ENCODE measurements at regions not wholly inside any gene's neighbourhood (a gene's known extent, or its start where the extent isn't known, plus 50 kb on each side); places are given as distances from the start of the nearest gene placed in this dataset.

DNA sequence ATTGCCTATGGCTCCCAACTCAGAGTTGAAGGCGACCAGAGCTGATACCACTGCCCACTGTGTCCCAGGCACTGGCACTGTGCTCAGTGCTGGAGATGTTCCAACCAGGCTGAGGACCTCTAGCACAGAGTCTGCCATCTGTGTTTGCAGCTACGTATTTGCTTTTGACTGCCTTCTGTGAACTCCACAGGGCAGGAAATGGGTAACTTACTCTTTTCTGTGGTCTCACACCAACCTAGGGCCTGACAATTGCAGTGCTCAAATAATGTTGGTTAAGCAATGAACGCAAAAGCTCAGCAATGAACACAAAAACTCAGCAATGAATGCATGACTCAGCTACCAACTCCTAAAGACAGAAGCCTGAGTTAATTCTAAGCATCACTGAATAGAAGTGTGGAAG is 202.8 kb downstream of the NUAK1 start:
- no peak for ATAC-seq
- no peak for DNase-seq
- intact Hi-C loops (cut with DNase I, micrococcal nuclease), result no loop called here

DNA sequence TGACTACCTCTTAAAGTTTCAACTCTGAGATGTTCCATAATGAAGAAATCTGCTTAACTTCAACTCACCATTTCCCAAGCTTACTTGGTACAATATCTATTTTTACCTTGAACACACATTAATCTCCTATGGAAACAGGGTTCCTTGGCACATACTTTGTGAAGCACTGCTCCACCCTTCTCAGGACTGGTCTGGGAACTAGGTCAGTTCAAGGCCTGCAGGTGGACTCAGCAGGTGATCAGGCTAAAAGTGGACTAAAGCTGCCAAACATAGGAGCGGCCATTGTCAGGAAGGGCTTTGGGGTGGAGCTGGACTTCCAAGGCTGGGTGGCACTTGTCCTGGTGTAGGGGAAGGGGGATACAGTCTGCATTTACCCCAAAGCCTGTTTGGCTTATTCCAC is 202.3 kb downstream of the NUAK1 start:
- DNase-seq, result no peak
- intact Hi-C loops (cut with DNase I, micrococcal nuclease), result no loop called here
- no peak for ATAC-seq

- intact Hi-C loops (cut with DNase I, micrococcal nuclease), result no loop called here
- no peak for DNase-seq
- ATAC-seq, result no peak
Observed at GRCh38 chr12:105937009-105937408, 201.7 kb downstream of the NUAK1 start.

DNA sequence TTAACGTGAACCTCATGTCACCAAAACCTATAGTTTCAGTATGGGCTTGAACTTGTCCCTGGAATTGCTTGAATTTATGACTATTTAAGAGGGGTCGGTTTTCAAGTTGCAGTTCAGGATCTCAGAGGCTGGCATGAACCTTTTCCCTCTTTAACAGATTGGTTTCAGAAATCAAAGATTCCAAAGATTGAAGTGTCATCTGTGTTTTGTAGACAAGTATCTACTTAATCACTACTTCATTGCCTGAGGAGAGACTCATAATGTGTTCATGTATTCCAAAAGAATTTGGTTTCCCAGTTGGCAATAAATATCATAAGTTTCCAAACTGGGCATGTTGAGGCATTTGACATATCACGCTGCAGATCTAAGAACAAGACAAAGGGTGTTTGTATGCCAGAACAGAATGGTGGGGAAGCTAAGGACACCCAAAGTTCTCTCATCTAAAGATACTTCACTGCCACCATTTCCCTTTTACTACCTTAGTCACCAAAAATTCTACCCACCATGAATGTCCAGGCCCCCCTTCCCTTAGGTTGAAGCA is 199.5 kb downstream of the NUAK1 start:
- intact Hi-C loops (cut with DNase I, micrococcal nuclease), result no loop called here
- DNase-seq, result no peak
- ATAC-seq, result no peak

DNA sequence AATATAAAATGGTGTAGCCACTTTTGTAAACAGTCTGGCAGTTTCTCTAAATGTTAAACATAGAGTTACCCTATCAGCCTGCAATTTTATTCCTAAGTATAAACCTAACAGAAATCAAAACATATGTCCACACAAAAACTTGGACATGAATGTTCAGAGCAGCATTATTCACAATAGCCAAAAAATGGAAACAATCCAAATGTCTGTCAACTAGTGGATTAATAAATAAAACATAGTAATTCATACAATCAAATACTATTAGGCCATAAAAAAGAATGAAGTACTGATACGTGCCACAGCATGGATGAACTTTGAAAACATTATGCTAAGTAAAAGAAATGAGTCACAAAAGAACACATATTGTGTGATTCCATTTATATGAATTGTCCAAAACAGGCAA is 196.5 kb downstream of the NUAK1 start:
- ATAC-seq (no peak), DNase-seq (no peak)
- intact Hi-C loops (cut with DNase I, micrococcal nuclease), result no loop called here

DNA sequence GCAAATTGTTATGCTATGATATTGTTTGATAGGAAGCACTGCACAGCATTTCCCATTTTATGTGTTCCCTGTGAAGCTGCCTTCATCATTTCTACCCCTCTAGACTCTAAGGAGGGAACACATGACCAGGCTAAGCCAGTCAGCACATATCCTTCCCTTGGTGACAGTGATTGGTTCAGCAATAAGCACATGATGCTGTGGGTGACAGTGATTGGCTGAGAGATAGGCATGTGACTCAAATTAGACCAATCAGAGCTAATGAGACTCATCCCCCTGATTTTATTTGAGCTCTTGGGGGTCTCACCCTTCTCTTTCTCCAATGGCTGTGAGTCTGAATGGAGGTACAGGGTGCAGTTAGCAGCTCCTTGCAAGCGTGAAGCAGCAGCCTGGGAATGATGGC is 195.2 kb downstream of the NUAK1 start:
- DNase-seq (no peak), ATAC-seq (no peak)
- intact Hi-C loops (cut with DNase I, micrococcal nuclease), result no loop called here

DNA sequence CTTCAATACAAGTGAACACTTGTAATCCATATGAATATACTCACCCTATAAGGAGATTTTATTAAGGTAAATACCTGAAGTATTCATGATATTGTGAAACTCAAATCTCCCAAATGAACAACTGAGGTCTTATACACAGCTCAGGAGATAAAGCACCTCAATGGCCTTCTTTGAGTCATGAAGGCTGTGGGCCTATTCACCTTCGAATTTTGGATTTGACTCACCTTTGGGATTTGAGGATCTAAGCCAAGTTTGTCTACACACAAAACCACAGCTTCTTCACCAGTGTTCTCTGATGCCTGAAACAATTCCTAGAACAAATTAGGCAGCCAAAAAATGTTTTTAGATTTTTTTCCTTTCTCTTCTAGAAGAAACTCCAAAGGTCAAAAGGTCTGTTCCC is 194.1 kb downstream of the NUAK1 start:
- DNase-seq (no peak), ATAC-seq (no peak)
- intact Hi-C loops (cut with DNase I, micrococcal nuclease), result no loop called here

- ATAC-seq (no peak), DNase-seq (no peak)
- intact Hi-C loops (cut with DNase I, micrococcal nuclease), result no loop called here
Observed at GRCh38 chr12:105945880-105946279, 192.9 kb downstream of the NUAK1 start.

DNA sequence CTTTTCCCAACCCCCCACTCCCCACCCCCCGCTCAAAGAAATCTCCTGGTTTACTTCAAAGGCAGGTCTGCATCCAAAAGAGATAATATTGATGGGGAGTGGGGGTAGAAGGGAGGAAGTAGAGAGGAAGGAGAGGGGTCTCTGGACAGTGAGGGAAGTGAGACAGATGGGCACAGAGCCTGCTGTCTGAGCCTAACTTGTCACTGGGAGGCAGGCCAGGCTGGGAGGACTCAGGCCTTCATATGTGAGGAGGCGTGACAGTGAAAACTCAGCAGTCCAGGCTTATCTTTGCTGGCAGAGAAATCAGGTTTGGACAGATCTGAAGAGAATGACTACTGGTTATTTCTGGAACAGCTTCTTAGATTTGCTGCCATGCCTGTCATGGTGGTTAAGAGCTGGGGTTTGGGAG is 192.3 kb downstream of the NUAK1 start:
- DNase-seq (no peak), ATAC-seq (no peak)
- intact Hi-C loops (cut with DNase I, micrococcal nuclease), result no loop called here

DNA sequence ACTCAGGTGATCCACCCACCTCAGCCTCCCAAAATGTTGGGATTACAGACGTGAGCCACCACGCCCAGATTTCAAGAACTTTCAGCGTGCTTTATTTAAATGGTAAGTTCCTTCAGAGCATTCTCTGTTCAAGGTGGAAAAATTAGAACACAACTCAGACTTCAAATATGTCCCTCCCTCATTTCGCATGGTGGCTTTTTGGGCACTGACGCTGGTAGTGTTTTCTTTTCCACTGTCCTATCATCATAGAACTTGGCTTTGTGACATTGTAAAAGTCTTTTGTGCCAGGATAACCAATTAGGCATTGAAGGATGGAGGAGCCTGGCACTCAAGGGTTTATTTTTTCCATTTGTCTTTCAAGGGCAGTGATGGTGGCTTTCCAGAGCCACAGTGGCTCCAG is 190.8 kb downstream of the NUAK1 start:
- intact Hi-C loops (cut with DNase I, micrococcal nuclease), result no loop called here
- ATAC-seq, result no peak

GRCh38 chr12:105948331-105948730 is 190.4 kb downstream of the NUAK1 start:
- ATAC-seq (no peak), DNase-seq (no peak)
- intact Hi-C loops (cut with DNase I, micrococcal nuclease), result no loop called here

More for the DNA sequence above, 190.8 kb downstream of the NUAK1 start:
- DNase-seq, result no peak

GRCh38 chr12:105949391-105949790 is 189.4 kb downstream of the NUAK1 start:
- intact Hi-C loops (cut with DNase I, micrococcal nuclease), result no loop called here
- DNase-seq (no peak), ATAC-seq (no peak)

DNA sequence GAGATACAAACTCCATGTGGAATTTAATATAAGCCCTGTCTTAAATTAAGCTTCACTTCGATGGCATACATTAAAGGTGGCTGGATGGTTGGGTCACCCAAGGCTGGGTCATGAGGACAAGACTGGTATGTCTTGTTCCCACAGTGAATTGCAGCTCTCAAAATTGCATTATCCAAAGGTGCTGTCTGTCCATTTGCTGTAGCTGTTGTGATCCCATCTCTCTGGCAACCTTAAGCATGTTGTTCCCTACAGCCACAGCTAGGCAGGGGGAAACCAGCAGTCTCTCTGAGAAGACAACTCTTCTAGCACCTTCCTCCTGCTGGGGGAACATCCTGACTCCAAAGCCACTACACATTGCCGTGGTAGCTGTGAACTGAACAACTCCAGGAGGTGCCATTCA is 187.0 kb downstream of the NUAK1 start:
- ATAC-seq, result no peak
- intact Hi-C loops (cut with DNase I, micrococcal nuclease), result no loop called here

DNA sequence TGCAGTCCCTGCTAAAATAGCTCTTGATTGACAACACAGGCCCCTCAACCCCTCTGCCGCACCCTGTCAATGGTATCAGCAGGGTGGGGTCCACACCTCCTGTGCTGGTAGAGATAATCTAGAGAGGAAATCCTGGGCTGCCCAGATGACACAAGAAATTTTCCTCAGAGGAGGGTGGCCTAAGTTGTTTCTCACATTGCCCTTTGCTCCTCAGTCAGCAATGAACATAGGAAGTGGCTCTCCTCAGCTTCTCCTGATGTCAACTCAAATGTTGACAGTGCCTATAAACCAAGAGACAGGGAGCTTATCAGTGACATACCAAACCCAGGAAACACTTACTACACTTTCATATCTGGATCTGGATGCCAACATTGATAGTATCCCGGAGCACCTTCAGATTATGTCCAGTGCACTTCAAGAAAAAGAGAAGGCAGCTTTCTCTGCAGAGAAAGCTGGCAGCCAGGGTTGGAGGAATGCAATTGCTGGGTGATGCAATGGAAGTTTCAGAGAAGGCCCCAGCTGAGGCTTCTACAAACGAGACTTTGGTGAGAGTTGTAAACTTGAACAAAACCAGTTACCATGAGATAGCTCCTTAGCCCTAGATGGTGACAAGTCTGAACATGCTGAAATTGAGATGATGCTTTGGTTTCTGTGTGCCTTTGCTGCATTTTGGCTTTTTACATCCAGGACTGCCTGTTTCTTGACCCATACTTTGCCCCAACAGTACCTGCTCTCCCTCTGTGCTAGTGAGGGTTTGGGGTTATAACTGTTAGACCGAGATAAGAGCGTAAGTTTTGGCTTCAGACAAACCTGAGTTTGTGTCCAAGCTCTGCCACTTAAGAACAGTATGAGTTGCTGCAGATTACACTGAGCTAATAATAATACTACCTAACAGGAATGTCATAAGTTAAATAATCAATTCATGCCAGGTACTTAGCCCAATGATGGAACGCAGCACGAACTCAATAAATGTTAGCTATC is 183.5 kb downstream of the NUAK1 start:
- intact Hi-C loops (cut with DNase I, micrococcal nuclease), result no loop called here
- ATAC-seq, result no peak
- no peak for DNase-seq

More for the DNA sequence above, 187.0 kb downstream of the NUAK1 start:
- DNase-seq, result no peak

GRCh38 chr12:105955976-105956375 is 182.8 kb downstream of the NUAK1 start:
- ATAC-seq (no peak), DNase-seq (no peak)
- intact Hi-C loops (cut with DNase I, micrococcal nuclease), result no loop called here

GRCh38 chr12:105956662-105957457 is 181.9 kb downstream of the NUAK1 start:
- intact Hi-C loops (cut with DNase I, micrococcal nuclease), result no loop called here
- ATAC-seq (no peak), DNase-seq (no peak)

GRCh38 chr12:105960319-105961083 is 178.3 kb downstream of the NUAK1 start:
- ATAC-seq, result no peak

DNA sequence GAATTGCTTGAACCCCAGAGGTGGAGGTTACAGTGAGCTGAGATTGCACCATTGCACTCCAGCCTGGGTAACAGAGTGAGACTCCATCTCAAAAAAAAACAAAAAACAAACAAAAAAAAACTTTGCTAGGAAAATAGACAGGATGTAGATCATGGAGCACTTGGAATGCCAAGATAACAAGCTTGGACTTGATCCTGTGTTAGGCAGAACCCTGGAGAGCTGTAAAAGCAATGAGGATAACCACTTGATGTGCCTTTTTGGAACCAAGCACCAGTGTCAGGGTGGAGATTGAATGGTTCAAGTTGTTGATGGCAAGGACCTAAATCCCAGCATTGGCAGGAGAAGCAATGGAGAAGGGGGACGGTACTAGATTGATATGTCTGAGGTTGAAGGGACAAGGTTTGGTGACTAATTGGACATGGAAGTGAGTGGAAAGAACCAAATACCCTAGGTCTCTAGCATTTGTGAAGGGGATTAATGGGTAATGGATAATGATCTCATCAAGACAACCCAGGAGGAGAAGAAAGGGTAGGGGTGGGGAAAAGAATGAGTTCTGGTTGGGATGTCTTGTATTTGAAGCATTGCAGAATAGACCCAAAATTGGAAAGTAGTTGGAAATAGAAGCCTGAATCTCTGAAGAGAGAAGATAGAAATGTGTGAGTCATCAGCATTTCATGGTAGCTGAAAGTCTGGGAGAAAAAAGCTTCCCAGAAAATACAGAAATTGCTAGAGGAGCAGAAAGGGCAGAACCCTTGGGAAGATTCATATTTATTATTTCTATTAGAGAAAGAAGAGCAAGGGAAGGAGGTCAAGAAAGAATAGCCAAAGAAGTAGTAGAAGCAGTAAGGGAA is 176.7 kb downstream of the NUAK1 start:
- DNase-seq (no peak), ATAC-seq (no peak)
- intact Hi-C loops (cut with DNase I, micrococcal nuclease), result no loop called here

More at GRCh38 chr12:105960319-105961083, 178.3 kb downstream of the NUAK1 start:
- intact Hi-C loops (cut with DNase I, micrococcal nuclease), result no loop called here
- no peak for DNase-seq

All from left colon (tissue), 2 donors.